ENCODE measurements at regions not wholly inside any gene's neighbourhood (a gene's known extent, or its start where the extent isn't known, plus 50 kb on each side); places are given as distances from the start of the nearest gene placed in this dataset.

- DNase-seq (no peak), ATAC-seq (no peak)
- Histone ChIP-seq H3K4me3 (no peak overlapping the region), H3K27ac (no peak overlapping the region), H3K36me3 (no peaks in the 10 kb centered on the region), H3K9me3 (no peaks in the 10 kb centered on the region), H3K27me3 (no peaks in the 10 kb centered on the region), H3K4me1 (no peaks in the 10 kb centered on the region)
- intact Hi-C loops (cut with DNase I; ENCODE audit: low total_unique reads) (no loop called here), in situ Hi-C loops (cut with MboI; ENCODE audit: low sequenced_read_pairs in 4 of 4) (no loop called here)
- TF ChIP-seq CTCF (IDR thresholded peaks at IDR 0.05 in 4 of 5, conservative IDR thresholded peaks at IDR 0.05 in 1 of 5) = no peak
- TF ChIP-seq POLR2A (IDR thresholded peaks at IDR 0.05) = no peak
Measured at GRCh38 chr2:220887876-220888275, 684.2 kb downstream of the EPHA4 start.

- Histone ChIP-seq H3K27me3 (no peaks in the 10 kb centered on the region), H3K4me1 (no peaks in the 10 kb centered on the region), H3K9me3 (no peaks in the 10 kb centered on the region), H3K4me3 (no peak overlapping the region), H3K36me3 (no peaks in the 10 kb centered on the region), H3K27ac (no peak overlapping the region)
- ATAC-seq (no peak), DNase-seq (no peak)
- intact Hi-C loops (cut with DNase I; ENCODE audit: low total_unique reads) (no loop called here), in situ Hi-C loops (cut with MboI; ENCODE audit: low sequenced_read_pairs in 4 of 4) (no loop called here)
- TF ChIP-seq CTCF (IDR thresholded peaks at IDR 0.05 in 4 of 5, conservative IDR thresholded peaks at IDR 0.05 in 1 of 5) (no peak), POLR2A (IDR thresholded peaks at IDR 0.05) (no peak)
Measured at GRCh38 chr2:220890931-220891330, 681.2 kb downstream of the EPHA4 start.

GRCh38 chr2:220891405-220891804 is 680.7 kb downstream of the EPHA4 start:
- Histone ChIP-seq H3K9me3 (no peaks in the 10 kb centered on the region), H3K27ac (no peak overlapping the region), H3K4me1 (no peaks in the 10 kb centered on the region), H3K4me3 (no peak overlapping the region), H3K36me3 (no peaks in the 10 kb centered on the region), H3K27me3 (no peaks in the 10 kb centered on the region)
- intact Hi-C loops (cut with DNase I; ENCODE audit: low total_unique reads) = no loop called here
- in situ Hi-C loops (cut with MboI; ENCODE audit: low sequenced_read_pairs in 4 of 4) = no loop called here
- no peak for ATAC-seq
- TF ChIP-seq POLR2A (IDR thresholded peaks at IDR 0.05) = no peak
- no peak for TF ChIP-seq CTCF (IDR thresholded peaks at IDR 0.05 in 4 of 5, conservative IDR thresholded peaks at IDR 0.05 in 1 of 5)
- no peak for DNase-seq

- ATAC-seq = no peak
- intact Hi-C loops (cut with DNase I; ENCODE audit: low total_unique reads) = no loop called here
- H3K36me3 ChIP-seq = no peaks in the 10 kb centered on the region
Measured at GRCh38 chr2:220892018-220892634, 680.0 kb downstream of the EPHA4 start.

More at GRCh38 chr2:220892018-220892634, 680.0 kb downstream of the EPHA4 start:
- TF ChIP-seq POLR2A (IDR thresholded peaks at IDR 0.05) (no peak), CTCF (IDR thresholded peaks at IDR 0.05 in 4 of 5, conservative IDR thresholded peaks at IDR 0.05 in 1 of 5) (no peak)
- H3K4me1 ChIP-seq = no peaks in the 10 kb centered on the region
- H3K4me3 ChIP-seq = no peak overlapping the region
- in situ Hi-C loops (cut with MboI; ENCODE audit: low sequenced_read_pairs in 4 of 4) = no loop called here
- no peak overlapping the region for H3K27ac ChIP-seq
- no peaks in the 10 kb centered on the region for H3K27me3 ChIP-seq
- H3K9me3 ChIP-seq = no peaks in the 10 kb centered on the region
- DNase-seq = no peak

Measured in gastrocnemius medialis (tissue), 4 donors.